Coronary artery (tissue), 2 donors: ENCODE measurements at regions not wholly inside any gene's neighbourhood (a gene's known extent, or its start where the extent isn't known, plus 50 kb on each side); places are given as distances from the start of the nearest gene placed in this dataset.

ENCODE experiments used
- DNase-seq: peaks from one replicate; pipeline ENCODE4 v3.0.0-alpha.2; 2017; ENCODE audit warnings: low spot score
- H3K27ac ChIP-seq, 2 donors: fragments of 200-600 bp; sonication (generic); one replicate each; pipeline ENCODE4 v1.5.1; 2016 to 2019
- H3K4me3 ChIP-seq: fragments of 200-600 bp; sonication (generic); 2 replicates; pipeline ENCODE4 v1.5.1; 2016; ENCODE audit warnings: mild to moderate bottlenecking, moderate library complexity
- TF ChIP-seq, protein P1 (sequence below): fragments of 200-600 bp; sonication (generic); IDR thresholded peaks from one replicate; pipeline ENCODE4 v1.5.1; 2019; ENCODE audit warnings: antibody characterized with exemption

DNA sequence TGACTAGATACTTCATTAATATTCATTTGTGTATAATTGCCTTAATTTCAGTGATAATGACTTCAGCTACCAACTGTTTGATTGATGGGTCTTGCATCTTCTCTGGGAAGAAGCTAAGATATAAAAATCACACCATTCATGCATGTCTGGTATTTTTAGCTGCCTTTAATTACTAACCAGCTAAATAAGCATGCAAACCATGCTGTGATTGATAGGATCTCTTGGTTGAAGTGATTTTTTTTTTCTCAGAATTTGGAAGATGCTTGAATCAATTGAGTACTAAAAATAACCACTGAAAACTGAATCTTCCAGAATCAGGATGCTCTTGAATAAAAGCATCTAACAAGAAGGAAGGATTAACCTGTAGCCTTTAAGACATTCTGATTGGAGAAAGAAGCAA is 668.8 kb downstream of the TDRD15 start:
- TF ChIP-seq, protein P1, sequence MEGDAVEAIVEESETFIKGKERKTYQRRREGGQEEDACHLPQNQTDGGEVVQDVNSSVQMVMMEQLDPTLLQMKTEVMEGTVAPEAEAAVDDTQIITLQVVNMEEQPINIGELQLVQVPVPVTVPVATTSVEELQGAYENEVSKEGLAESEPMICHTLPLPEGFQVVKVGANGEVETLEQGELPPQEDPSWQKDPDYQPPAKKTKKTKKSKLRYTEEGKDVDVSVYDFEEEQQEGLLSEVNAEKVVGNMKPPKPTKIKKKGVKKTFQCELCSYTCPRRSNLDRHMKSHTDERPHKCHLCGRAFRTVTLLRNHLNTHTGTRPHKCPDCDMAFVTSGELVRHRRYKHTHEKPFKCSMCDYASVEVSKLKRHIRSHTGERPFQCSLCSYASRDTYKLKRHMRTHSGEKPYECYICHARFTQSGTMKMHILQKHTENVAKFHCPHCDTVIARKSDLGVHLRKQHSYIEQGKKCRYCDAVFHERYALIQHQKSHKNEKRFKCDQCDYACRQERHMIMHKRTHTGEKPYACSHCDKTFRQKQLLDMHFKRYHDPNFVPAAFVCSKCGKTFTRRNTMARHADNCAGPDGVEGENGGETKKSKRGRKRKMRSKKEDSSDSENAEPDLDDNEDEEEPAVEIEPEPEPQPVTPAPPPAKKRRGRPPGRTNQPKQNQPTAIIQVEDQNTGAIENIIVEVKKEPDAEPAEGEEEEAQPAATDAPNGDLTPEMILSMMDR, result no peak

DNA sequence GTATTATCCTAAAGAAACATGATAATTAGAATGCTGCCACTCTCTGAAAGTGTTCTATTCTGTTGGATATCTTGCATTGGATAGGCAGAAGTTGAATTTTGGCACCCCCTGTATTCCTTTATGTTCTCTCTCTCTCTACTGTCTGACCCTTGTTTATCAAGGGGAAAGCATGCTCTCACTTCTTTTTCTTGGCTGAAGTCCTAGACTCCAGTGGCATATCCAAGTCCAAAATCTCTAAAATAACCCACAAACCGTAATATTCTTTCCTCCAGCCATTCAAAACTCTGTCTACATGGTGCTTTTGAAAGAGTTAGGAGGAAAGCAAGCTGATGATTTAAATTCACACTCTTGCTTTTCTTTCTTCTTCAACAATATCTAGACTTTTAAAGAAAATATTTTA is 669.7 kb downstream of the TDRD15 start:
- no peak for DNase-seq
- H3K27ac ChIP-seq, result no peak overlapping the region
- H3K4me3 ChIP-seq, result no peak overlapping the region
- TF ChIP-seq, protein P1, result no peak

More for the DNA sequence above, 668.8 kb downstream of the TDRD15 start:
- H3K4me3 ChIP-seq, result no peak overlapping the region
- no peak overlapping the region for H3K27ac ChIP-seq
- no peak for DNase-seq

DNA sequence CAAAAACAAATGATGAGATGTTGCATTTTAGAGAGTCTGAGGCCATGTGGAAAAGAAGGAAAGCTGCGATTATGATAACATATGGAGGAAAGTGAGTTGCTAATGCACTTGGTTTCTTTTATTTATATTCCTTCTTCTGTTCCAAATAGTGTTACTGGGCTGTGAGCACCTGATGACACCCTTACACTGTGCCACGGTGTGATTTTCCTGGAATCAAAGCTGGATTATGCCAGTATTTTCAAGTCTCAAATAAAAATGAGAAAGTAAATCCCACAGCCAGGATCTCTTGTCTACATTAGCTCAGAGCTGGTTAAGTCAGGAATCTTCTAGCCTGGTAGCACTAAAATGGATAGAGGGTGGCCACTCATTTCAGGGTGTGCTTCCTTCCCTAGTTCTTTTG is 670.8 kb downstream of the TDRD15 start:
- H3K27ac ChIP-seq, result no peak overlapping the region
- TF ChIP-seq, protein P1, result no peak
- no peak for DNase-seq
- no peak overlapping the region for H3K4me3 ChIP-seq

DNA sequence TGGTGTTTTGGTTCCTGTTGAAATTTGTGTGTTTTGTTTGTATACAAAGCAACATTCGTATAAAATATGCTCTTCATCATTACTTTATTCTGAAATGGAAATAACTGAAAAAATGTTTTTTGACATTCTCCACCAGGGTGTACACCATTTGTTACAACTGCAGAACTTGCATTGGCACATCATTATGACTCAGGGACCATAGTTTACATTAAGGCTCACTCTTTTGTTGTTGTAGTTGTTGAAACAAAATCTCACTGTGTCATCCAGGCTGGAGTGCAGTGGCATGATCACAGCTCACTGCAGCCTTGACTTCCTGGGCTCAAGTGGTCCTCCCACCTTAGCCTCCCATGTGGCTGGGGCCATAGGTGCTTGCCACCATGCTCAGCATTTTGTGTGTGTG is 676.6 kb downstream of the TDRD15 start:
- no peak for DNase-seq
- TF ChIP-seq, protein P1, result no peak
- Histone ChIP-seq H3K4me3 (no peak overlapping the region), H3K27ac (no peak overlapping the region)

DNA sequence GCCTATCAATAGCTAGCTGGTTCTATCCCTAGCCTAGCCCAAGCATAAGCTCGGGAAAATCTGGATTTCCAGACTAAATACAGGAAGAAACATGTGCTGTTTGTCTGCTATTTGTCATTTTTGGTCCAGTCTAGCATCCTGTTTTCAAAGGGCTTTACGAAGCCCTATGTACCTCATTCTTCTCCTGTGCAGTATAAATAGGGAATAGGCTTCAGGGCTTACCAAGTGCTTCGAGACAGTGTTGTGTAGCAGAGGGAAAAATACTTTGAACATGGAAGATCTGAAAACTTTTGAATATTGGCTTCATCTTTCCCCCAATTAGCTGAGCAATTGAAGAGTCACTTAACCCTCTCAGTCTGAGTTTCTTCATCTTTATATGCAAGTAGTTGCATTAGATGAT is 679.8 kb downstream of the TDRD15 start:
- H3K27ac ChIP-seq, result no peak overlapping the region
- H3K4me3 ChIP-seq, result no peak overlapping the region
- TF ChIP-seq, protein P1, result no peak
- no peak for DNase-seq

DNA sequence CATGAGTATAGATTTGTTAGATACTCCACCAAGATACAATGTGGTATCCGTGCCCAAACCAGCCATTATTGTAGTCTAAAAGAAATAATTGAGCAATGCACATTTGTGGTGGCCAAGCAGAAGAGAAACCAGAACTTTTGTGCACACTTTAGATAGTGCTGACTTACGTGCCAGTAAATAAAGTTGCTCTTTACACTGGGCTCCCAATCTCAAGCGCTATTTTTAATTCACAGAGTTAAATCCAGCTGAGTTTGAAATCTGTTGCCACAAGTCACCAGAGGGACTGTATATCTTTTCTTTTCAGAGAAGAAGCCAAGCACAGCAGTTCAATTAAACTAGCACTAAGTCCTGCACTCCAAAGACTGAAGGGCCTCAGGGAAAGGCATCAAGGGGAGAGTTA is 680.4 kb downstream of the TDRD15 start:
- DNase-seq, result no peak
- Histone ChIP-seq H3K4me3 (no peak overlapping the region), H3K27ac (no peak overlapping the region)
- TF ChIP-seq, protein P1, result no peak

DNA sequence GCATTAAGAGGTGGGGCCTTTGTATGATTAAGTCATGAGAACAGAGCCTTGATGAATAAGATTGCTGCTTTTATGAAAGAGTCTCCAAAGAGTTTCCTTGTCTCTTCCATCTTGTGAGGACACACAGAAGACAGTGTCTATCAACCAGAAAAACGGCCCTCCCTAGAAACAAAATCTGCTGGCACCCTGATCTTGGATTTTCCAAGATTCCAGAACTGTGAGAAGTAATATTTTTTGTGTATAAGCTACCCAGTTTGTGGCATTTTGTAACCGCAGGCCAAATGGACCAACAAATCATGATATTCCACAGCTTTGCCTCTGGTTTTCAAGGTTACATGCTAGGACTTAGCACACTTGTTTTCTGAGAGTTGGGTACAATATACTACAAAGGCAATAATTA is 687.8 kb downstream of the TDRD15 start:
- Histone ChIP-seq H3K27ac (no peak overlapping the region), H3K4me3 (no peak overlapping the region)
- TF ChIP-seq, protein P1, result no peak
- DNase-seq, result no peak
